ENCODE measurements at regions not wholly inside any gene's neighbourhood (a gene's known extent, or its start where the extent isn't known, plus 50 kb on each side); places are given as distances from the start of the nearest gene placed in this dataset.

DNA sequence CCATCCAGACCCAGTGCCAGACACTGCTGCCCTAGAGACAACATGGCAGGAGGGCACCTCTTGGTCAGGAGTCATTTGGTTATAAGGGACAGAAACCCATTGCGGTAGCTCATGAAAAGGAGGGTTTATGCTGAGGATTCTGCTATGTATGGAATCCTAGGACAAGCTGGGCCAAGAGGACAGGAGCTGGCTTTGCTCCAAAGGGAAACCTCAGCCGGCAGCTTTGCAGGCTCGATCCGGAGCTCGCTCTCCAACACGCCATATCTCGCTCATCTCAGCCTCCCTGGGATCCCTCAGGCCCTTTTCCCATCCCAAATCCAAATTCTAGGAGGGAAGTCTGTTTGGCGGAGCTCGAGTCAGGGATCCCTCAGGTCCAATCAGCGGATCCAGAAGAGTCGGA is 345.7 kb downstream of the GLRX3 start:
- TF ChIP-seq EZH2 (IDR thresholded peaks at IDR 0.05; ENCODE audit: low read length, unreplicated experiment) (no peak), CTCF (conservative IDR thresholded peaks at IDR 0.05; ENCODE audit: low read depth, low read length) (no peak)
